A673 (cell line): ENCODE measurements at regions not wholly inside any gene's neighbourhood (a gene's known extent, or its start where the extent isn't known, plus 50 kb on each side); places are given as distances from the start of the nearest gene placed in this dataset.
"Not testable (repeated sequence)": the region's sequence is repeated elsewhere in the genome, so short reads cannot be mapped to it uniquely, and the experiment has no call there.

Experiments
- BruUV-seq: library from RNA; stranded (reverse); fragments of 400-500 nt; replicated peaks from 2 replicates; lab custom pipeline; 2021; lab: Mats Ljungman, UMichigan
- CTCF ChIA-PET: fragments of 300-600 bp; sonication (Branson Sonifier 250); formaldehyde crosslinking; loops from one replicate; lab custom pipeline; 2022; ENCODE audit warnings: antibody characterized with exemption; lab: Charles Lee
- POLR2A ChIA-PET: fragments of 300-600 bp; sonication (Branson Sonifier 250); formaldehyde crosslinking; loops from one replicate; lab custom pipeline; 2022; ENCODE audit warnings: antibody characterized with exemption; ENCODE audit not compliant: low non-redundant PET; lab: Charles Lee
- DNase-seq: peaks from one replicate; pipeline ENCODE4 v3.0.0-alpha.2; 2015; ENCODE audit warnings: low spot score
- H3K27ac ChIP-seq: fragments of 200-600 bp; sonication (generic); 2 replicates; pipeline ENCODE4 v1.5.1; 2016; ENCODE audit warnings: mixed run types, low read depth, mild to moderate bottlenecking, mixed read lengths, antibody characterized with exemption, low read length; ENCODE audit not compliant: poor library complexity, severe bottlenecking
- H3K27me3 ChIP-seq: fragments of 200-600 bp; sonication (generic); replicated peaks from 2 replicates; pipeline ENCODE4 v1.6.1; 2017; ENCODE audit warnings: mixed run types, low read depth, mild to moderate bottlenecking, mixed read lengths, antibody characterized with exemption, low read length; ENCODE audit not compliant: insufficient read depth, poor library complexity
- H3K36me3 ChIP-seq: fragments of 200-600 bp; sonication (generic); 2 replicates; pipeline ENCODE4 v1.6.1; 2016; ENCODE audit warnings: mixed run types, mild to moderate bottlenecking, mixed read lengths, antibody characterized with exemption, low read length; ENCODE audit not compliant: insufficient read depth, poor library complexity, severe bottlenecking
- H3K4me1 ChIP-seq: fragments of 200-600 bp; sonication (generic); 2 replicates; pipeline ENCODE4 v1.6.1; 2017; ENCODE audit warnings: mixed run types, mild to moderate bottlenecking, mixed read lengths, antibody characterized with exemption, low read length; ENCODE audit not compliant: insufficient read depth, poor library complexity, severe bottlenecking
- H3K4me3 ChIP-seq: fragments of 200-600 bp; sonication (generic); 2 replicates; pipeline ENCODE4 v1.5.1; 2016; ENCODE audit warnings: low read depth, mixed run types, mild to moderate bottlenecking, mixed read lengths, low read length; ENCODE audit not compliant: poor library complexity, severe bottlenecking
- H3K9me3 ChIP-seq: fragments of 200-600 bp; sonication (generic); 2 replicates; pipeline ENCODE4 v1.6.1; 2016; ENCODE audit warnings: mixed run types, low read depth, mild to moderate bottlenecking, mixed read lengths, antibody characterized with exemption, low read length; ENCODE audit not compliant: poor library complexity, severe bottlenecking
- CTCF ChIP-seq: fragments of 300-800, 200-600 bp; sonication (generic); conservative IDR thresholded peaks from 2 replicates; pipeline ENCODE4 v1.5.1; 2017; ENCODE audit warnings: low read depth, mild to moderate bottlenecking, antibody characterized with exemption, low read length, moderate library complexity, mixed read lengths
- EZH2 ChIP-seq: fragments of 200-600 bp; sonication (generic); IDR thresholded peaks from 2 replicates; pipeline ENCODE4 v1.6.1; 2017; ENCODE audit warnings: borderline replicate concordance, low read depth, mild to moderate bottlenecking, mixed read lengths, antibody characterized with exemption, low read length; ENCODE audit not compliant: poor library complexity, severe bottlenecking
- intact Hi-C: fragments of 100-400 bp; cut with micrococcal nuclease; formaldehyde crosslinking; loops from one replicate; pipeline ENCODE4 v1.10.0; 2022; ENCODE audit not compliant: unreplicated experiment

GRCh38 chr3:159749406-159749805 is 239.2 kb upstream of the IL12A start:
- no peaks in the 10 kb centered on the region for H3K36me3 ChIP-seq
- DNase-seq: no peak
- CTCF ChIA-PET: no interaction called here
- no TSS peak for BruUV-seq
- no peak overlapping the region for H3K27ac ChIP-seq
- TF ChIP-seq EZH2 (no peak), CTCF (no peak)
- intact Hi-C loops: no loop called here
- no peaks in the 10 kb centered on the region for H3K9me3 ChIP-seq
- peaks cover 5% of the 10 kb centered on the region for H3K27me3 ChIP-seq
- POLR2A ChIA-PET: no interaction called here
- H3K4me1 ChIP-seq: no peaks in the 10 kb centered on the region
- H3K4me3 ChIP-seq: no peak overlapping the region

GRCh38 chr3:159751146-159751545 is 237.5 kb upstream of the IL12A start:
- POLR2A ChIA-PET: no interaction called here
- no peak for DNase-seq

GRCh38 chr3:159751752-159752151 is 236.9 kb upstream of the IL12A start:
- no peak overlapping the region for H3K4me3 ChIP-seq
- ChIA-PET CTCF (no interaction called here), POLR2A (no interaction called here)
- TF ChIP-seq EZH2 (no peak), CTCF (no peak)
- H3K36me3 ChIP-seq: no peaks in the 10 kb centered on the region
- peaks cover 5% of the 10 kb centered on the region for H3K27me3 ChIP-seq
- no peak overlapping the region for H3K27ac ChIP-seq
- no peaks in the 10 kb centered on the region for H3K4me1 ChIP-seq
- H3K9me3 ChIP-seq: no peaks in the 10 kb centered on the region
- no peak for DNase-seq
- no TSS peak for BruUV-seq
- intact Hi-C loops: no loop called here

More at GRCh38 chr3:159751146-159751545, 237.5 kb upstream of the IL12A start:
- TF ChIP-seq EZH2 (no peak), CTCF (no peak)
- Histone ChIP-seq H3K27me3 (peaks cover 5% of the 10 kb centered on the region), H3K9me3 (no peaks in the 10 kb centered on the region), H3K4me1 (no peaks in the 10 kb centered on the region), H3K36me3 (no peaks in the 10 kb centered on the region), H3K27ac (no peak overlapping the region), H3K4me3 (no peak overlapping the region)
- intact Hi-C loops: no loop called here
- CTCF ChIA-PET: no interaction called here
- no TSS peak for BruUV-seq

GRCh38 chr3:159756279-159757207 is 232.1 kb upstream of the IL12A start:
- H3K4me3 ChIP-seq, H3K4me1 ChIP-seq, DNase-seq, H3K36me3 ChIP-seq, H3K27ac ChIP-seq, H3K9me3 ChIP-seq, CTCF ChIA-PET, POLR2A ChIA-PET, intact Hi-C loops, BruUV-seq, H3K27me3 ChIP-seq: not testable (repeated sequence)
